GM19455 (cell line): ENCODE measurements at regions not wholly inside any gene's neighbourhood (a gene's known extent, or its start where the extent isn't known, plus 50 kb on each side); places are given as distances from the start of the nearest gene placed in this dataset.

Experiments used
- ATAC-seq: cut with Tn5 transposase; IDR thresholded peaks from one replicate; pipeline ENCODE4 v1.9.1; 2021; ENCODE audit not compliant: unreplicated experiment

DNA sequence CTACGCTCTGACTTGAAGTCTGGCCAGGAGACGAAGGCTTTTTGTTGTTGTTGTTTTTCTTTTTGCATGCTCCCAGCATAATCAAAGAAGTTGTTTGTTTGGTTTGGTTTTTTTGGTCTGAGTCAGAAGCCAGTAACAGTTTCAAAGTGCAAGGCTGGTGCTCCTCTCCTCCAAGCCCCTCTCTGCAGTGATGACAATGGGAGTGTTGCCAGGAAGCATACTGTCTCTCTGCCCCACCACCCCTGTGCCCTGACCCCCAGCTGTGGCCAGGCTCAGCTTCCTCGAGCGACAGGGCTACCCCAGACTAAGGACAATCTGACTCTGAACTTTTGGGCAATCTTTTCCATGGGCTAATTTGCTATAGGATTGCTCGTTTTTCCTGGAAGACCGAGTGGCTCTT lies 173.8 kb upstream of the PITX1 start:
- no peak for ATAC-seq

DNA sequence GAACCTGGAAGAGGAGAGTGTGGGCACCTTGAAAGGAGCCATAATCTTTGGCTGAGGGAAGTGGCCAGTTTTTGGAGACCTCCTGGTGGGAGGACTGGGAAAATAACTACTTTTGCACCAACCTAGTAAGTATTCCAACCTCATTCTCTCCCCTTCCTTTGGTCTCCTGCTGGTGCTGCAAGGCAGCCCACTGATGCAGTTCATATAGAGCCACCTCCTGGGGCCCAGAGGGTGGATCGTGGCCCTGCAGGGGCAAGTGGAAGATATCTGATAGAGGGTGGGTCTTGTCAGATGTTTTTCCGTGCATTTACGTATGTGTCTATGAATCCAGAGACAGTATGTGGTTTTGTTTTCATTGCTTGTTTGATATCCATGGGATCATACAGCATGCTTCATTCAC lies 172.8 kb upstream of the PITX1 start:
- no peak for ATAC-seq

DNA sequence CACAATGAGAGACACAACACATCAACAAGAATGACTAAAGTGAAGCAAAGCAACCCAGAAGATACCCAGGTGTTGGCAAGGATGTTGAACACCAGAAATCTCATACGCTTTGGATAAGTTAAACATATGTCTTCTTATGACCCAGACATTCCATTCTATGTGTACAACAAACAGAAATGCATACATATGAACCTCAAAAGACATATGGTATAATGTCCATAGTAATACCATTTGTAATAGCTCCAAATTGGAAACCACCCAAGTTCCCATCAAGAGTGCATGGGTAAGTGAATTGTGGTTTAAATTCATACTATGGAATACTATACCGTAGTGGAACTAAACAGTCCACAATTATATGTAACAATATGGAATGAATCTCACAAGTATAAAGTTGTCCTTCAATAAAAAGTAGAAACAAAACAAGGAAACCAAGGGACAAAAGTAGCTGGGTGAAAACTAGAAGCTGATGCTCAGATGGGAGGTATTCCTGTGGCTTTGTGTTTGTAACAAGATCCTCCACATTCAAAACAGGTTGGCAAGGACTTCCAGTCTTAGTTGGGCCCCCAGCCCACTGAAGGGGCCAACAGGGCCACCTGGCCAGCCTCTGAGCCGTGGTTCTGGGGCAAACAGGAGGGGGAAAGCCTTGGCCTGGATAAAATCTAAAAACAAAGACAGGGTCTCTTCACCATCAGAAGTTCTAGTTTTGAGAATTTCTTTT lies 171.8 kb upstream of the PITX1 start:
- ATAC-seq = no peak

DNA sequence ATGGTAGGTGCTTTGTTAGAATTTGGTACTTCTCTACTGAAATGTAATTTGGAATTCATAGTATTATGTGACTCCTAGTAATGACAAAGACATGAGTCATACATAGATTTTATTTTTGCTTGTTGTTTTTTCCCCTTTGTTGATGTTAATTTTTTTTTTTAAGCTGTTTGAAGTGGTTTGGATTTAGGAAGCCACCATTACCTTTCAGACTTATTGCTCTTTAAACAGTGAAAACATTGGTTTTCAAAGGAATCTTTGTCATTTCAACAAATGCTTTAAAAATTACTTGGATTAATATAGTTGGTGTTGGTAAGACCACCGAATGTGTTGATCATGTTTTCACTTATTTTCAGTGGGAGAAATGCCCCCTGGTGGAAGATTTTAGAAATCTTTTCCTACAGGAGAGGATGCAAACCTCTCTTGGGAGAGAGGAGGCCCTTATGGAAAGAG lies 170.1 kb upstream of the PITX1 start:
- ATAC-seq = no peak

DNA sequence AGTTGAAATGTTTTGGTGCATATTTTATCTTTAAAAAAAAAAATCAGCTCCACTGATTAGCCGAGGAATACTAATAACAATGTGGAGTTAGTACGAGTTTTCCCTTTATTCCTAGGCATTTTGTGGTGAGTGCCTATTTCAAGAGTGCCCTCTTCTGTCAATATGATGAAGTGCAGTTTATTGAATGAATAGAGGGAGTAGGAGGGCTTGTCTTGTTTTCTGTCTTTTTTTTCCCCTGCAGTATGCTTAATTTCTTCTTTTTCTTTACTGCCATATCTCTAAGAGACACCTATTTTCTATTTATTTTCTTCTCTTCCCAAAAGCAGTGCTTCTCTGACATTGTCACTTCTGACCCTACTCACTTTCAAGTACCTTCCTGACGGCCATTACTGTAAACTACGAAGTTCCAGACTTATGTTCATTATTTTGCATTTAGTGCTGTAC lies 169.6 kb upstream of the PITX1 start:
- no peak for ATAC-seq

DNA sequence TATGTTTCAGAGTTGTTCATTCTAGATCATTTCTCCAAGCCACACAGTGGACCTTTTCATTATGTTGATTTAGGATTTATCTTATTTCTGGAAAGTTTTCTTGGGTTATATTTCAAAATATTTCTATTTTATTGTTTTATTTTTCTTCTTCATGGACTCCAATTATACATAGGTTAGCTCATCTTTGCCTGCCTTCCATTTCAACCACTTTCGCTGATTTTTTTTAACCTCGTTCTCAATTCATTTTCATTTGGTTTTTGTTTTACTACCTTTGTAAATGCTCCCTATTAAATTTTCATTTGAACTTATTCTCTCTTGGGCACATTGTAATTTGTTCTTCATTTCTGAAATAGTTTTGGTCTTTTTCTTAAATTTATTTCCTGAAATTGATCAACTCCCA lies 169.0 kb upstream of the PITX1 start:
- ATAC-seq = no peak

DNA sequence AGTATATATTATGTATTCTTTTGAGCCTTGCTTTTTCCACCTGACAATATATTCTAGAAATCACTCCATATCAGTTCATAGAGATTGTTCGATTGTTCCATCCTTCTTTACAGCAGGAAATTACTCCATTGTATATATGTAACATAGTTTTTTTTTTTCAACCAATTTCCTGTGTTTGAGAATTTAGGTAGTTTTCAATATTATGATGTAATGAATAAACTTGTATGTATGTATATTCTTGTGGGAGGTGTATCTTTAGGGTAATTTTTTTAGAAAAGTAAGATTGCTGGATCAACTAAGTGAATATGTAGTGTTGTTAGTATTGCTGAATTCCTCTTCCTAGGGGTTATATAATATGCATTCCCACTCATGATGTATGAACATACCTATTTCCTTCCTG lies 165.9 kb upstream of the PITX1 start:
- ATAC-seq = no peak

DNA sequence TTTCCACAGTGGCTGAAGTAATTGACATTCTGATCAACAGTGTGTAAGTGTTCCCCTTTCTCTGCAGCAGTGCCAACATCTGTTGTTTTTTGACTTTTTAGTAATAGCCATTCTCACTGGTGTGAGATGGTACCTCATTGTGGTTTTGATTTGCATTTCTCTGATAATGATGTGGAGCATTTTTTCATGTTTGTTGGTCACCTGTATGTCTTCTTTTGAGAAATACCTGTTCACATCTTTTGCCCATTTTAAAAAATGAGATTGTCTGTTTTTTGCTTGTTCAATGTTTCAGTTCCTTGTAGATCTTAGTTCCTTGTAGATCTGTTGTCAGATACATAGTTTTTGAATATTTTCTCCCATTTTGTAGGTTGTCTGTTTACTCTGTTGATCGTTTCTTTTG lies 162.5 kb upstream of the PITX1 start:
- no peak for ATAC-seq

DNA sequence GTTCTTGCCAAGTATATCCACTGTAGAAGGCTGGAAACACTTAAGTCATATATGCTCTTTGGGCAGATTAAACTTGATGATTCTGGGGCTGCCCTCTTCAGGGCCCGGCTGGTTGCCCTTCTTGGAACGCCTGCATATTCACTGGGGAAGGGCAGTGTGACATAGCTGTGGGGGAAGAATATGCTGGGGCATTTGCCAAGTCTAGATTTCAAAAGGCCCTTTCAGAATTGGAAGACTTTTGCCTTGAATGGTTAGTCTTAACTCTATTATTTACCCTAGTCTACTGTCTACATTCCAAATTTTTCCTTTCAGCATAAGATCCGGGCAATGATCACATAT lies 161.2 kb upstream of the PITX1 start:
- ATAC-seq = no peak

DNA sequence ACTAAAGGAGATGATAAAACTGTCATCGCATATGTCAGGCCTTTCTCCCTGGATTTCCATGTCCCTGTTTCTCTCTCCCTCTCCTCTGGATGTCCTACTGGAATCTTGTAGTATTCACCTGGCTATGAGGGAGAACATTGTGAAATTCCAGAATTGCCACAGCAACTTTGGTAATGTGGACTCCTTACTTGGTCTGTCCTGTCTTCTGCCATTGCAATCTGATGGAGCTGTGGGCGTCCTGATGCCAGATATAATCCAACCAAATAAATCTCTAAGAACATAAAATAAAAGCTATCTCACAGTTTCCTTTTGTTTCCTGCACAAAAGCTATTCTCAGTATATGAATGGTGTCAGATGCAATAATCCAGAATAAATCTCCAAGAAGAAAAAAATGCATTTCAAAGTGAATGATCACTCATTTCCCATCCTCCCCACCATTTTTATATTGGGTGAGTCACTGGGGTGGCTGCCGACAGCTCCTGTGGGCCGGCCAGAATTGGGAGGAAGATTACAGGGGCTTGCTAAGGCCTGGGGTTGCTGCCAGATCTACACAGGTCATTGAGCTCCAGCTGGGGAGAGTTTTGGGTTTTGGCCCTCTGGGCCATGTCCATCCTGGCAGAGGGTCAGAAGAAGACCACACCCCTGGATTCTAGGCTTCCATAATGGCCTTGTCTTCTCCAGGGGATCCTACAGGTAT lies 160.7 kb upstream of the PITX1 start:
- no peak for ATAC-seq

DNA sequence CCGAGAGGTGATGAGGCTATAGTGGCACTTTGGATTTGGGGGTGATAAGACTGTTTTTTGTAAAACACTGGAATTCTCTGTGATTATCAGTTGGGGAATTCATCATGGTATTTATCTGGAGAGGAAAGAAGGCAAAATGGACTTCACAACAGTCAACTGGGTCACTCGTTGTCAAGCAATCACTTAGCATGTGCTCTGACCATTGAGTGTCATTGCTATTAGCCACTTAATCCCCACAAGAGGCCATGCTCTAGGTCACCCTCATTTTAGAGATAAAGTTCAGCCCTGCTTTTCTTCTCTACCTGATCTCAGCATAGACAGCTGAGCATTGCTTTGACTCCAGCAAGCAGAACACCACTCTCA lies 160.1 kb upstream of the PITX1 start:
- no peak for ATAC-seq

DNA sequence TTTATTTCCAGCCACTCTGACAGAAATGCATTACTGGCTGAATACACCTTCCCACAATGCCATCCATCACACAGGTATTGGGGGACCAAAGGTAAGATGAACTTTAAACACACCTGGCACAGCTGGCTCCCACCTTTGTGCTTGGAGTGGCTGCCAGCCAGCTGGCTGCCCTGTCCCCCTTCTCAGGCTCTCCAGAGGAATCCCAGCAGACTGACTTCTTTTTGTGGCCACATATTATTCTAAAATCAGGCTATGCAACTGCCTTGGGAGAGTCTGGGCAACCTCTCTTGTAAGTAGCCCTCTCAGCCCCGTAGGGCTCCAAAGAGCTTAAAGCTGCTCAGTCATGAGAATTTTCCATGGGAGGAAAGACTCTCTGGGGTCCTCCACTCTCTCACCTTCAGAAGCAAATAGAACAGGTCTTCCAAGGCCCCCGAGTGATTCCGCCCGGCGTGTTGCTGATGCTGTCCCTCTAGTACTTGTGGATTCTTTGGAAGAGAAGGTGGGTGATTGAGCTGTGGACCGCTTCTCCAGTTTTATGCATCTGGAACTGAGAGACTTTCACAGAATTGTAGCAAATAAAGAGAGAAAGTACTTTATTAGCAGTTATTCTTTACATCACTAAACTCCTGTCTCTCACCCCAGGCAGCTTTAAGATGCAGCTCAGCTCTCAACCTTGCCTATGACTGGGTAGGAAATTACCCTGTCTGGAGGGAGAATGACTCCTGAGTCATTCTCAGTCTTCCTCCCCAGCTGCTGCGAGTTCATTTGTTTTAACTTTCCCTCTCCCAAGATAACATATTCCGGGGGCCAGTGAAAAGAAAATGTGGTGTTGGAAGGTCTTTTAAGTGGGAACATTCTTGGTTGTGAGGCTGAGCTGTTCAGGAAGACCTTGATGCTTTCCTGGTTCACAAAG lies 159.4 kb upstream of the PITX1 start:
- ATAC-seq = no peak

DNA sequence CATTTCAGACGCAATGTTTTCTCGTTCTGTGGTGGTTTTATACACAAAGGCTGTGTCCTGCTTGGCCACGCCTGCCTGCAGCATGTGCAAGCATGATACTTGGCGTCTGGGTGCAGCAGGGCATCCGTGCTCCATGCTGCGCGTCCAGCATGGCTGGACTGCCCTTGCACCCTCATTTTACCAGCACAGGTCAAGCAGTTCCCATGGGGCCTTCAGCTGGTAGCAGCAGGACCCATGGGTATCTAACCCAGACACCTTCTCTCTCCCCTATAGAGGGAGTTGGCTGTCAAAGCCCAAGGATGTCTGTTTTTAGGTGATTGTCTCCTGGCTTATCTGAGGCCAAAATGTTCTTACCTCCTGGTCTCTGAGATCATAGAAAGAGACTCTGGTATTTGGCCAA lies 158.3 kb upstream of the PITX1 start:
- no peak for ATAC-seq

DNA sequence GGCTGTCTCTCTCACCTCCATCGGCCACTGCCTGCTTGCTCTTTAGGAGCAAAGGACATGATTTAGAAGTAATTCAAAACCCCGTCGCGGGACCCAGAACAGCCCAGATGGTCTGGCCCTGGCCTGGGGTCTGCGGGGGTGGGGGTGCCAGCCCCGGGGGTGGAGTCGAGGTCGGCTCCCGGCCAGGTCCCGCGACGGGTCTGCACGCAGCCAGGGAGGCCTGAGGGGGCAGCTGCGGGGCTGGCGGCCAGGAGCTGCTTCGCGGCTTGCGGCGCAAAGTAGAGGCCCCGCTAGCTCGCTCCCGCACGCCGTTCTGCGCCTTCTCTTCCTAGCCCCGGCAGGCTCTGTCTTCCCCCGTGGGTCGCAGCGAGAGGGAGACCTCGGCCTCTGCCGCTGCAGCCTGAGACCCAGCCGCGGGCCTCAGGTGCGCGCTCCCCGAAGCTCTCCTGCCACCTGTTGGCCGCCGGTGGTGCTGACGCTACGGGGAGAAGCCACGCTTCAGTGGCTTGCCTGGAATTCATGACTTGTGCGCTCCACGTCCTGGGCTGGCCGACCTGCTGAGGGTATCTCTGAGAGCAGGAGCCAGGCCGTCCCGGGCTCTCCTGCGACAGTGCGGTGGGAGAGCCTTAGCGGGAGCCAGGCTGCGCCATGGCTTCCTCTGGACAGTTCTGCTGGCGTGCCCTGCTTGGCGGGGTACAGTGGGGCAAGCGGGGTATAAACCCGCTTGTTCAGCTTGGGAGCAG lies 157.2 kb upstream of the PITX1 start:
- ATAC-seq = peak; percentile 91

DNA sequence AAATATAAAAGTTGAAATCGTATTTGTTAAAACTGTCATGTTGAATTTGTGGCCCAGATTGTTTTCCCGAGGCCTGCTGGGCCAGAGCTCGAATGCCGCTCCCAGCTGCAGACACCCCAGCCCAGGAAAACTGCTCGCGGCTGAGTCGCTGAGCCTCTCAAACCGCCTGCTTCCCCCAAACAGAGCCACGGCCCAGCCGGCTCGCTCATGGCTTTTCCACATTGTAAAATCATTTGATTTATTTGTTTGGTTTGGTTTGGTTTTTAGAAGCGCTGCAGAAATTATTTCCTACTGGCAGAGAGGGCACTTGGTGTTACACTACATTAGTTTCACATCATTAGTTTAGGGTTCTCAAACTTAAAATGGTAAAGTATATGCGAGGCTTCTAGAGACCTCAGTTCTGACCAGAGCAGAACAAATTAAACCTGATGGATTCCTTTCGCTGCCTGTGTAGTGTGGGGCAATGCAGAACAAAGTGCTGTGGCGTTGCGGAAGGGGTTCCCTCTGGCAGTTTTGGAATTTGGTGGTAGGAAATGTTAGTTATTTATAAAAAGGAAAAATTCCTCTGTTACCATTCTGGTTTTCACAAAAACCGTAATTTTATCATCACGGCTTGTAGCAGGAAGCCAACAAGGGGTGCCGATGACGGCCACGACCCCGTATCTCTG lies 156.5 kb upstream of the PITX1 start:
- ATAC-seq = no peak

DNA sequence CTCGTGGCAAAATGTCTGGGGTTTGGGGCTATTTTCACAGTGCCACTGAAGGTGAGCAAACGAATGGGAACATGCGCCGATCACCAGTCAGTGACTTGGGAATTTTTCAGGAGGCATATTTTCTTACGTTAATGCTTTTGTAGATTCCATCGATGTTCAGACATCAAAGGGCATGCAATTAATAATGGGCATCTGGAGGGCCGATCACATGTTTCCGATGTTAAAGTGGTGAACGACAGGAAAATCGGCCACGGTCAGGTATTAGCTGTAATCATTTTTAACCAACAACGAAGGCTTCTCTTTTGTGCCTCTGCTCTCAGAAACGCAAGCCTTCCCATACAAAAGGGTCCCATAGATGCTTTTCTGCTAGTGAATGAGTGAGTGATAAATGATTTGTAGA lies 155.0 kb upstream of the PITX1 start:
- ATAC-seq = no peak

DNA sequence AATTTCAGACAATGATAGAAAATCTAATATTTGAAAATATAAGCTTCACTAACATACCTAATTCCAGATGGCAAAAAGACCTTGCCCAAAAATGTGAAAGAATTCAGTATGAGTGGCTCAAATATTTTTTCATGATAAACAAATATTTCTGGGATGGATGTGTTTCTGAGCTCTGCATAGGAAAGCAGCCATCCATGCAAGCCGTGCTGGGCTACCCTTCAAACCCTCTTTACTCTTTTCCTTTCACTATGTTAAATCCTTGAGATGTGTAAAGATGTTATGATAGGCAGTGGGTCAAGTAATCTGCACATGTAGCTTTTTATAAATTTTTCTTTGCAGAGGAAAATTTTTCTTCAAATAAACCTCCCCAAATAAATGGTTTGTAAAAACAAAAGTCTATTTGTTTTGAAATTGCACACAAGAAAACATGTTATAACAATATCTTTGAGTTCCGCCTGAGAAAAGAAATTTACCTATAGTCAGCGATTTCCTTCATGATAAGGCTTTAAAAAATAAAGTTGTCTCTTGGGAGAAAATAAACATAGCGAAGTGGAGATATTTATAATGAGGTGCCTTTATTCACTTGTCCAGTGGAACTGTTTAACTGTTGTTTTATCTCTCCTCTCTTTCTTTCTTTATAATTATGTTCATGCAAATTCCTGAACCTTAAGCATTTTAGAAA lies 154.3 kb upstream of the PITX1 start:
- no peak for ATAC-seq

DNA sequence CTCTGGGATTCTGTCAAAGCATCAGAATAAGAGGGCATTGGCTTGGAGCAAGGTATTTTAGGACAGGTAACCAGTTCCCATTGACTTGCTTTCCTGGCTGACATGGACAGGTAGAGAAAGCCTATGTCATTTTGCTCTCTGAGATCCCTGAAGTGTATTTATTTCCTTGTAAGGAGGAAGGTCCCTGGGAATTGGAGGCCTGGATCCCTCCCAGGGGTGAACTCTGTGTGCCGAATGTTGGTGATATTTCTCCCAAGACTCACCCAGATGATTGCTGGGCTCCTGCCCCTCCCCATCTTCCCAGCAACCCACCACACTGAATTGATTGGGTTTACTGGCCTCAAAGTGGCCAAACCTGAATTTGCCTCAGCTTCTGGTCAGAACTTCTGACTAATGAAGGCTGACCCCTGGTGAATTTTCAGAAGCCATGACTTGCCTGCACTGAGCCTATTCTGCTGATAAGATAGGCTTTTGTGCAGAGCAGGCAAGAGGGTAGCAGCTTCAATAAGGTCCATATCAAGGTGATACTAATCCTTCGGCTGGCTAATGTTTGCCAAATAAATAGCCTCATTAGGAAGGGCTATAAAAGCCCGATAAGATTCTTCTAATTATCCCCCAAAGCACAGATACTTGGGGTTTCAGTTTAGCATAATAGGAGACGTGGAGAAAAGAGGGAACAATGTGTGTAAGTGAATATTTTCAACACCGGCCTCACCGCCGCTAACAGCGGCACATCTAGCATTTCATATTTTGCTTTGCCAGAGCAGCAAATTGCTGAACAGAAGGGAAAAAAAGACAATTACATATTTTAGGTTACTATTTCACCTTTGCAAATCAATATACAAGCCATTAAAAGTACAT lies 152.9 kb upstream of the PITX1 start:
- ATAC-seq = no peak

DNA sequence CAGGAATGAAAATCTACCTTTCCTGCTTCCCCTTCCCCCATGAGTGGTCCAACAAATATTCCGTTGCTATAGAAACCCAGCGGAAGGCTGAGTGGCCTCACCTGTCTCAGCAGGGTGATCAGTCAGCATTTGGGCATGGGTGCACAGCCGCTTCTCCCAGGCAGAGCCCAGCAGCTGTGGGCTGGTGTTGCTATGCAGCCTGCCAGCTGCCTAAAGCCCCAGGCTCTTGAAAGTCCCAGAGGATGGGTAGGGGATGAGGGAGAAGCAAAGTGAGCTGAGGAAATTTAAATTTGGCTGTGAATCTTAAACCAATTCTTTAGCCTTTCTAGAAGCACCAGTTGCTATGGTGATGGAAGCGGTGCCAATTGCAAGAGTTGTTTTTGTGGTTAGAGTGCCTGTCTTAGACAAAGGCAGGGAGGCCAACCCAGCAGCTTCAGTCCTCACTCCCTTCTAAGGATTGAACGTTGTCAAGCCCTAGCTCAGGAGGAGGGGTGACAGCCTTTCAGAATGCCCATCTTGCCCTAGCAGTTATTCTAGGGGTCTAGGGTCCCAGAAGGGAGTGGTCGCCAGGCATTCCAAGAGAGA lies 151.5 kb upstream of the PITX1 start:
- no peak for ATAC-seq
